ENCODE measurements at regions not wholly inside any gene's neighbourhood (a gene's known extent, or its start where the extent isn't known, plus 50 kb on each side); places are given as distances from the start of the nearest gene placed in this dataset.

GRCh38 chr5:77828445-77828844 lies 52.3 kb upstream of the TBCA start:
- TF ChIP-seq GATA2 (IDR thresholded peaks at IDR 0.05; ENCODE audit: low read depth, low read length) (no peak), GATA3 (IDR thresholded peaks at IDR 0.05; ENCODE audit: low read depth, low read length) (no peak)

Measured in SH-SY5Y (cell line).